PC-9 (cell line): ENCODE measurements at regions not wholly inside any gene's neighbourhood (a gene's known extent, or its start where the extent isn't known, plus 50 kb on each side); places are given as distances from the start of the nearest gene placed in this dataset.

Experiments used
- BruUV-seq: library from RNA; stranded (reverse); fragments of 400-500 nt; replicated peaks from 2 replicates; lab custom pipeline; 2021; lab: Mats Ljungman, UMichigan
- CTCF ChIA-PET: fragments of 300-600 bp; sonication (Branson Sonifier 250); formaldehyde crosslinking; loops from one replicate; lab custom pipeline; 2022; ENCODE audit warnings: antibody characterized with exemption; lab: Charles Lee
- POLR2A ChIA-PET: fragments of 300-600 bp; sonication (Branson Sonifier 250); formaldehyde crosslinking; loops from one replicate; lab custom pipeline; 2022; ENCODE audit warnings: antibody characterized with exemption; ENCODE audit not compliant: unreplicated experiment; lab: Charles Lee
- DNase-seq, 2 experiments: peaks; one replicate each; pipeline versions ENCODE4 v3.0.0 to v3.0.0-alpha.2; 2015 to 2022; ENCODE audit warnings: mixed read lengths in 1 of 2
- H2AFZ ChIP-seq: fragments of 200-600 bp; sonication (generic); 2 replicates; pipeline ENCODE4 v1.8.1; 2017; ENCODE audit warnings: antibody characterized with exemption
- H3F3A ChIP-seq: fragments of 200-600 bp; sonication (generic); 2 replicates; pipeline ENCODE4 v1.8.1; 2017; ENCODE audit warnings: antibody characterized with exemption, mild to moderate bottlenecking, low read depth; ENCODE audit not compliant: insufficient read depth
- H3K27ac ChIP-seq: fragments of 200-600 bp; sonication (generic); 2 replicates; pipeline ENCODE4 v1.6.1; 2016; ENCODE audit warnings: mixed run types
- H3K27me3 ChIP-seq: fragments of 200-600 bp; sonication (generic); 2 replicates; pipeline ENCODE4 v1.6.1; 2016; ENCODE audit warnings: low read depth, mixed run types; ENCODE audit not compliant: insufficient read depth
- H3K36me3 ChIP-seq: fragments of 200-600 bp; sonication (generic); 2 replicates; pipeline ENCODE4 v1.6.1; 2016; ENCODE audit warnings: low read depth, mixed run types
- H3K4me1 ChIP-seq: fragments of 200-600 bp; sonication (generic); replicated peaks from 2 replicates; pipeline ENCODE4 v1.6.1; 2016; ENCODE audit warnings: mixed run types; ENCODE audit not compliant: insufficient read depth
- H3K4me2 ChIP-seq: fragments of 200-600 bp; sonication (generic); 2 replicates; pipeline ENCODE4 v1.6.1; 2017; ENCODE audit warnings: mixed run types
- H3K4me3 ChIP-seq: fragments of 200-600 bp; sonication (generic); 2 replicates; pipeline ENCODE4 v1.6.1; 2016; ENCODE audit warnings: mixed run types
- H3K79me2 ChIP-seq: fragments of 200-600 bp; sonication (generic); 2 replicates; pipeline ENCODE4 v1.6.1; 2017; ENCODE audit warnings: low read depth, mixed run types
- H3K9me2 ChIP-seq: fragments of 200-600 bp; sonication (generic); 2 replicates; pipeline ENCODE4 v1.8.1; 2017; ENCODE audit warnings: mild to moderate bottlenecking; ENCODE audit not compliant: insufficient read depth
- H3K9me3 ChIP-seq: fragments of 200-600 bp; sonication (generic); 2 replicates; pipeline ENCODE4 v1.8.1; 2016; ENCODE audit warnings: low read depth; ENCODE audit not compliant: insufficient read depth
- H4K20me1 ChIP-seq: fragments of 200-600 bp; sonication (generic); 2 replicates; pipeline ENCODE4 v1.8.1; 2017; ENCODE audit not compliant: insufficient read depth
- EZH2 ChIP-seq: fragments of 200-600 bp; sonication (generic); IDR thresholded peaks from 2 replicates; pipeline ENCODE4 v1.8.0; 2017; ENCODE audit warnings: antibody characterized with exemption, low read depth
- intact Hi-C: fragments of 100-400 bp; cut with micrococcal nuclease; formaldehyde crosslinking; loops from one replicate; pipeline ENCODE4 v1.10.0; 2022; ENCODE audit not compliant: unreplicated experiment
- TF ChIP-seq, protein P1 (sequence below): fragments of 200-600 bp; sonication (generic); conservative IDR thresholded peaks from 2 replicates; pipeline ENCODE4 v1.6.1; 2017; ENCODE audit warnings: mixed run types, antibody characterized with exemption, mild to moderate bottlenecking, moderate library complexity

DNA sequence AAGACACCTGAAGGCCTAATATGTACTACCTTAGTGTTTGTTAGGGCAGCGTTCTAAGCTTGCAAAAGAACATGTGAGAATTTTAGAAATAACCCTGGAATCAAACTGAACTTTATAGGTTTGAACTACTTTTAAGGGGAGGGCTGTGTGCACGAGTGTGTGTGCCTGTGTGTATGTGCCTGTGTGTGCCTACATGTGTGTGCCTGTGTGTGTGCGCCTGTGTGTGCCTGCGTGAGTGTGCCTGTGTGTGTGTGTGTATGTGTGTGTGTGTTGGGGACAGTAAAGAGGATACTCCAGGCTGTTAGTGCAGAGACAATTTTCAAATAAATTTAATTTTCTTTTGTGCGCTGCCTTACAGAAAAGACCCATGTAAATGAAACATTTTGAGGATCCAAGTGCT is 68.1 kb upstream of the WDR11 start:
- intact Hi-C loops = no loop called here
- TF ChIP-seq EZH2 = no peak
- TF ChIP-seq, protein P1, sequence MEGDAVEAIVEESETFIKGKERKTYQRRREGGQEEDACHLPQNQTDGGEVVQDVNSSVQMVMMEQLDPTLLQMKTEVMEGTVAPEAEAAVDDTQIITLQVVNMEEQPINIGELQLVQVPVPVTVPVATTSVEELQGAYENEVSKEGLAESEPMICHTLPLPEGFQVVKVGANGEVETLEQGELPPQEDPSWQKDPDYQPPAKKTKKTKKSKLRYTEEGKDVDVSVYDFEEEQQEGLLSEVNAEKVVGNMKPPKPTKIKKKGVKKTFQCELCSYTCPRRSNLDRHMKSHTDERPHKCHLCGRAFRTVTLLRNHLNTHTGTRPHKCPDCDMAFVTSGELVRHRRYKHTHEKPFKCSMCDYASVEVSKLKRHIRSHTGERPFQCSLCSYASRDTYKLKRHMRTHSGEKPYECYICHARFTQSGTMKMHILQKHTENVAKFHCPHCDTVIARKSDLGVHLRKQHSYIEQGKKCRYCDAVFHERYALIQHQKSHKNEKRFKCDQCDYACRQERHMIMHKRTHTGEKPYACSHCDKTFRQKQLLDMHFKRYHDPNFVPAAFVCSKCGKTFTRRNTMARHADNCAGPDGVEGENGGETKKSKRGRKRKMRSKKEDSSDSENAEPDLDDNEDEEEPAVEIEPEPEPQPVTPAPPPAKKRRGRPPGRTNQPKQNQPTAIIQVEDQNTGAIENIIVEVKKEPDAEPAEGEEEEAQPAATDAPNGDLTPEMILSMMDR = no peak

DNA sequence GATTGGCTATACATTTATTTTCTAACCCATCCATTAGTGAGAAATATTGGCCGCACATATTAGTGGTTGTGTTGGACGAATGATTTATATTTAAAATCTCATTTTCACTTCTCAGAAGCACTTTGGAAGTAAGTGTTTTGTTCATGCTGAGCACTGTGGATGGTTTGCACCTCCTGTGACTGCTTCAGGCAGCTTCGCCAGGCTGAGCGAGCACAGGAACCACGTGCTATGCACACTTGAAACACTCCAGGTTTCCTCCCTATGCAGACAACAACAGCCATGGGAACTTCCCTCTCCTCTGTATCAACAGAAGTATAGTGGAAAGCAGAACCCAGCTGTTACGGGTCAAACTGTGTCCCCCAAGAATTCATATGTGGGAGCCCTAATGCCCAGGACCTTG is 67.3 kb upstream of the WDR11 start:
- H3K4me1 ChIP-seq = no peaks in the 10 kb centered on the region
- POLR2A ChIA-PET = no interaction called here
- CTCF ChIA-PET = no interaction called here
- H3K9me2 ChIP-seq = no peaks in the 10 kb centered on the region
- H2AFZ ChIP-seq = no peak overlapping the region
- no peaks in the 10 kb centered on the region for H3F3A ChIP-seq
- no peaks in the 10 kb centered on the region for H4K20me1 ChIP-seq
- no peak overlapping the region for H3K4me3 ChIP-seq
- intact Hi-C loops = no loop called here
- peaks cover 22% of the 10 kb centered on the region; the same call in 1 of the 2 replicates for H3K27me3 ChIP-seq
- TF ChIP-seq, protein P1 = no peak
- no peak for TF ChIP-seq EZH2
- no peaks in the 10 kb centered on the region for H3K9me3 ChIP-seq
- no TSS peak for BruUV-seq
- no peak overlapping the region for H3K4me2 ChIP-seq
- no peaks in the 10 kb centered on the region for H3K36me3 ChIP-seq
- H3K79me2 ChIP-seq = no peaks in the 10 kb centered on the region
- DNase-seq = no peak
- H3K27ac ChIP-seq = no peak overlapping the region

More for the DNA sequence above, 68.1 kb upstream of the WDR11 start:
- no peak for DNase-seq
- CTCF ChIA-PET = no interaction called here
- Histone ChIP-seq H3K4me3 (no peak overlapping the region), H3F3A (no peaks in the 10 kb centered on the region), H3K9me2 (no peaks in the 10 kb centered on the region), H2AFZ (no peak overlapping the region), H3K79me2 (no peaks in the 10 kb centered on the region), H3K36me3 (no peaks in the 10 kb centered on the region), H3K27ac (no peak overlapping the region), H4K20me1 (no peaks in the 10 kb centered on the region), H3K4me2 (no peak overlapping the region), H3K27me3 (peaks cover 24% of the 10 kb centered on the region; the same call in 1 of the 2 replicates), H3K4me1 (no peaks in the 10 kb centered on the region), H3K9me3 (no peaks in the 10 kb centered on the region)
- POLR2A ChIA-PET = no interaction called here
- BruUV-seq = no TSS peak

DNA sequence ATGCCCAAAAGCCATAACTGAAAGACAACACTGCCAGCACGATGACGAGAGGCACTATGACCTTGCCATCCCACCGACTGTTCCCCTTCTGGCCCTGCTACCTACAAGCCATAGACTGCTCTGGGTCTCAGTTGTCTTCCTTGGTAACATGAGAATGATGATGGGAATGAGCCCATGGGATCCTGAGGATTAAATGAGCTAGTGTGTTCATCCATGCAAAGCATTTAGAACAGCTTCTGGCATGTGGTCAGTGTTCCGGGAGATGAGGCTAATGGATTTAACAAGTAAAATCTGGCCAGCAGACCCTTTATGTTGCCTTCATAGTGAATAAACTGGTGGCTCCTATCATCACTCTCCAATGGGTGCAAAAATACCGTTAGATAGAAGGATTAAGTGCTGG is 62.4 kb upstream of the WDR11 start:
- Histone ChIP-seq H3K4me2 (no peak overlapping the region), H3K4me3 (no peak overlapping the region), H3K79me2 (no peaks in the 10 kb centered on the region), H3F3A (no peaks in the 10 kb centered on the region), H3K4me1 (no peaks in the 10 kb centered on the region), H3K9me2 (no peaks in the 10 kb centered on the region), H3K9me3 (no peaks in the 10 kb centered on the region), H3K36me3 (no peaks in the 10 kb centered on the region), H4K20me1 (no peaks in the 10 kb centered on the region), H3K27me3 (peaks cover 6% of the 10 kb centered on the region; the same call in 1 of the 2 replicates), H3K27ac (no peak overlapping the region), H2AFZ (no peak overlapping the region)
- no peak for DNase-seq
- ChIA-PET POLR2A (no interaction called here), CTCF (no interaction called here)
- intact Hi-C loops = no loop called here
- no TSS peak for BruUV-seq
- TF ChIP-seq EZH2 = no peak
- TF ChIP-seq, protein P1 = no peak
